Loucy (cell line): ENCODE measurements at regions not wholly inside any gene's neighbourhood (a gene's known extent, or its start where the extent isn't known, plus 50 kb on each side); places are given as distances from the start of the nearest gene placed in this dataset.

Experiments
- CTCF ChIP-seq: fragments of 200-600 bp; sonication (generic); conservative IDR thresholded peaks from 2 replicates; pipeline ENCODE4 v1.5.1; 2014; ENCODE audit warnings: mild to moderate bottlenecking, antibody characterized with exemption, low read length
- EZH2phosphoT487 ChIP-seq: fragments of 200-600 bp; IDR thresholded peaks from 2 replicates; pipeline ENCODE4 v1.6.1; 2018; ENCODE audit warnings: antibody characterized with exemption, mild to moderate bottlenecking, moderate library complexity, borderline replicate concordance

DNA sequence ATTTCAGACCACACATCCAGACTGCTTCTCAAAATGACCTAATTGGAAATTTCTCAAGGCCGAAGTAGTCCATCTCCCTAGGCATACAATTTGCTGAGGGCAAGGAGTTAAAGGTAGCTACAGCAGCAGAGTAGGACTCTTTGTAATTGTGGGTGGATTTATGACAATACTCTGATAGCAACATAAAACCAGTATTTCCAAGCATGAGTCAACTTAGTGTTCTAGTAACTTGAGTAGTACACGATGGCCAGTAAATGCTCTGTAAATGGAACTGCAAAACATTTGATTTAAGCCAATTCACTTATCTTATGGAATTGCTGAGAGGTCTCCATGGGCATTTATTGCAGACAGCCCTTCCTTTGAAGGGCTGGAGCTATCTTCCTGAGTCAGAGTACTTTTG lies 352.2 kb downstream of the PLK2 start:
- TF ChIP-seq CTCF (no peak), EZH2phosphoT487 (no peak)
